Stimulated activated CD8-positive, alpha-beta memory T cell treated with anti-CD3 and anti-CD28 coated beads, Interleukin-15, amount 100 ng/mL, for 1 hour (primary cell): ENCODE measurements at regions not wholly inside any gene's neighbourhood (a gene's known extent, or its start where the extent isn't known, plus 50 kb on each side); places are given as distances from the start of the nearest gene placed in this dataset.

ENCODE experiments used
- DNase-seq: peaks from one replicate; pipeline ENCODE4 v3.0.0-alpha.2; 2020; ENCODE audit warnings: low read depth

GRCh38 chr6:144888621-144889020, 603.5 kb downstream of the UTRN start:
- no peak for DNase-seq

GRCh38 chr6:144893680-144894151, 608.6 kb downstream of the UTRN start:
- no peak for DNase-seq

- no peak for DNase-seq
Measured at GRCh38 chr6:144894240-144894639, 609.1 kb downstream of the UTRN start.

- DNase-seq = no peak
Measured at GRCh38 chr6:144895313-144896278, 610.5 kb downstream of the UTRN start.

- no peak for DNase-seq
Measured at GRCh38 chr6:144896289-144896688, 611.2 kb downstream of the UTRN start.

- DNase-seq = no peak
Measured at GRCh38 chr6:144896871-144897270, 611.7 kb downstream of the UTRN start.

- no peak for DNase-seq
Measured at GRCh38 chr6:144897441-144897921, 612.3 kb downstream of the UTRN start.

GRCh38 chr6:144898052-144898689, 613.0 kb downstream of the UTRN start:
- no peak for DNase-seq

GRCh38 chr6:144898741-144899140, 613.6 kb downstream of the UTRN start:
- no peak for DNase-seq

GRCh38 chr6:144899161-144899560, 614.0 kb downstream of the UTRN start:
- no peak for DNase-seq

- DNase-seq = no peak
Measured at GRCh38 chr6:144901412-144901811, 616.3 kb downstream of the UTRN start.

- DNase-seq = no peak
Measured at GRCh38 chr6:144908004-144908403, 622.9 kb downstream of the UTRN start.

- no peak for DNase-seq
Measured at GRCh38 chr6:144909753-144910285, 624.7 kb downstream of the UTRN start.

- no peak for DNase-seq
Measured at GRCh38 chr6:144911322-144911721, 626.2 kb downstream of the UTRN start.

GRCh38 chr6:144912474-144912873, 627.3 kb downstream of the UTRN start:
- DNase-seq = no peak

GRCh38 chr6:144918073-144918472, 632.9 kb downstream of the UTRN start:
- DNase-seq = no peak

GRCh38 chr6:144919560-144919959, 634.4 kb downstream of the UTRN start:
- no peak for DNase-seq

- no peak for DNase-seq
Measured at GRCh38 chr6:144920391-144920961, 635.3 kb downstream of the UTRN start.

GRCh38 chr6:144921206-144921975, 636.3 kb downstream of the UTRN start:
- DNase-seq = no peak

- no peak for DNase-seq
Measured at GRCh38 chr6:144922120-144922722, 637.1 kb downstream of the UTRN start.
